HG03039 (cell line): ENCODE measurements at regions not wholly inside any gene's neighbourhood (a gene's known extent, or its start where the extent isn't known, plus 50 kb on each side); places are given as distances from the start of the nearest gene placed in this dataset.
"Not testable (repeated sequence)": the region's sequence is repeated elsewhere in the genome, so short reads cannot be mapped to it uniquely, and the experiment has no call there.

Source experiments
- ATAC-seq: cut with Tn5 transposase; IDR thresholded peaks from one replicate; pipeline ENCODE4 v1.9.1; 2021; ENCODE audit warnings: mild to moderate bottlenecking, moderate library complexity; ENCODE audit not compliant: unreplicated experiment

DNA sequence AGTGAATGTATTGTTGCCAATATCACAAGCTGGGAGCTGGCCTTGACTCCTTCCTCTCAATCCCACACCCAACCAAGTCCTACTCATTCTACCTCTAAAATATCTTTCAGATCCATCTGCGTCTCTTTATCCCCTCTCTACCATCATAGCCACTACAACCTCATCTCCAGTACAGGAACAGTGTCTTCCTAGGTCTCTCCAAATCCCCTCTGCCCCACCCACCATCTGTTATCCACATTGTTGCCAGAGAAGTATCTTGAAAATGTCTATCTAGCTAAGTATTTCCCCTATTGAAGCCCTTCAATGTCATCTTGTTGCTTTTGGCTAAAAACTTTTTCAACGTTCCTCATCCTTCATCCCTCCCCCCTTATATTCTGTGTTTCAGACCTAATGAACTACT, 244.7 kb downstream of the C12orf75 start:
- ATAC-seq = no peak

DNA sequence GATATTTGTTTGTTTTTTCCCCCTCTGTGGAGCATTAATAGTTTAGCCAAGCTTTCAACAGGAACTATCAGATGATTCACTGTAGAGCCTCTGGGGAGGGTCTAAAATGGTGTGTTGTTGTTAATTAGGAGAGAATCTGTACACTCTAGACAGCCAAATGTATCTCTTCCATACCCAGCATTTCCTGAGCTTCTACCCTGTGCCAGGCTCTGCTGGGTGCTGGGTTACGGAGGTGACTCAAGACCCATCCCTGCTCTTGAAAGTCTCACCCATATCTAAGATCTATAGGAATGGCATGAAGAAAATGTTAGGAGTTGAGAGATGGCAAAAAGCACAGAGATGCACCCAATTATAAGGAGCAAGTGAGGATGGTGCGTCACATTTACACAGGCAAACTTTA, 245.8 kb downstream of the C12orf75 start:
- ATAC-seq = no peak

DNA sequence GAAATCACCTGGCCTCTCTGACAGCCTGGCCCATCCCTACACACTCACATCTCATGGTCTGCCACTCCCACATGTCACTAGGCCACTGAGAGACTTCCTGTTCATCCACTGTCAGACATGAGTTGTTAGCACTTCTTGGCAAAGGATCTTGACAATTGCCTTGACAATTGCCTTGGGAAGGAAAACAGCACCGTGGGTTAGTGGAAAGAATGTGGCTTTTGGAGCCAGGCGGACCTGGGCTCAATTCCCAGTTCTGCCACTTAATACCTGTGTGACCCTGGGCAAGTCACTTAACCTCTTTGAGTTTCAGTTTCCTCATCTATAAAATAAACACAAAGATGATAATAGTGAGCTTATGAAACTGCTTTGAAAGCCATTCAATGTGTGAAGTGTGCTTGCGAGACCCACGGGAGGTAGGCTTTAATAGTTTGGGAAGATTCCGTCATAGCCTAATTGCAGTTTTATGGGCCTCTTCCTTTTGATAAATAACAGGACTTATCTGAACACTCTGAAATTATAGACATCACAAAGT, 250.4 kb downstream of the C12orf75 start:
- no peak for ATAC-seq

DNA sequence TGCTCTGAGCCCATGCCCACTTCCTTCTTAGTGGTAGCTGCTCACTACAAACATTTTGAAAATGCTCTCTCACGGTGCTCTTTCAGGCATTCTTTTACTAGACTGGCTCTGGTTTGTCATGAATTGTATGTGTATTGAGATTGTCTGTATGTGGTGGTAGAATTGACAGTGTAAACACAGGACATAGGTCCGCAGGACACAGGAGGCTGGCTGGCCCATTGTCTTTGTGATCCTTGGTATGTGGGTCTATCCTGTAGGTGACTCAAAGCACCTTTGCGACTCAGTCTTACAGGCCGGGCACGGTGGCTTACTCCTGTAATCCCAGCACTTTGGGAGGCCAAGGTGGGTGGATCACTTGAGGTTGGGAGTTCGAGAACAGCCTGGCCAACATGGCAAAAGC, 250.9 kb downstream of the C12orf75 start:
- ATAC-seq = no peak

DNA sequence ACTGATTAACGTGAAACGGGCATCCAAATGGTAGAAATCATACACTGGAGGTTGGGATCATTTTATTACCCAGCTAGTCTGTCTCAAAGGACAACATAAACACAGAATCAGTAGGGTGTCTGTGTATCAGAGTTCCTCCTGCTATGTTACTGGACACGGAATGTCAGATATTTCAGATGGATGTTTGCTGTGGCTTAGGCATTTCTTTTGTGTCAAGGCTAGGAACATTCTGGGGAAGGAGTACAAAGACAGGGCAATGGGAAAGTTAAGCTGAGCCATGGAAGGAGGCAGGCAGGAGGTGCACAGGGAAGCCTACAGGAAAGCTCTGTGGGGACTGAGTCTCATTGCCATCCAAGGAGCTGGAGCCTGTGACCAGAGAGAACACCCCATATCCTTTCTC, 254.6 kb downstream of the C12orf75 start:
- ATAC-seq = no peak

DNA sequence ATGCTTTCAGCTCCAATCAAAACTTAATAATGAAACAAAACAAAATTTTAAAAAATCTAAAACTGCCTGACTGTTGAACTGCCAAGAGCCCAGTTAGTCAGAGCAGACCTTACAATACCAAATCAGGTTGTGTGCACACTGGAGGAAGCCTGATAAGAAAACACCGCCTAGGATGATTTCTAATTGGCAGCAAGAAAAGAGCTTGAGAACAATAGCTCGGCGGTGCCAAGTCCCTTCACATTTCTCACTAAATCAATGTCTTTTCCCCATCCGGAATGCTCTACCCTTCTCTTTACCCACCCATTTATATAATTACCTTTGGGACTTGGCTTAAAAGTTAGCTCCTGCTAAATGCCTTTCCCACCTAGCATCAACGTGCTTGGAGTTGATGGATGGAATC, 256.7 kb downstream of the C12orf75 start:
- no peak for ATAC-seq

DNA sequence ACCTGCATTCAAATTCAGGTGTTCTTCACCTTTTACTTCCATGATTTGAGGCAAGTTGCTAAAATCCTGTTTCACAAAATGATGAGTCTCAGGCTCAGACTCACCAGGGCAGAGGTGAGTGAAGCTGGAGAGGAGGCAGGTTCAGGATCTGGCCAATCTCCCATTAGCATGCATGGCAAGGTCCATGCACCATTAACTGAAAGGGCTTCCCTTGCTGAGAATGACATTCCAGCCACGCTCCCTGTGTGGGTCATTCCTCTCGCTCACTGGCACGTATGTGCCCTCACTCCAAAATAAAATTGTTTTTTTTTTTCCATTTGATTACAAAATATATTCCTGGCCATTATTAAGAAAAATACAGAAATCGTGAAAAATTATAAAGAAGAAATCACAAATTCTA, 257.6 kb downstream of the C12orf75 start:
- ATAC-seq = no peak

DNA sequence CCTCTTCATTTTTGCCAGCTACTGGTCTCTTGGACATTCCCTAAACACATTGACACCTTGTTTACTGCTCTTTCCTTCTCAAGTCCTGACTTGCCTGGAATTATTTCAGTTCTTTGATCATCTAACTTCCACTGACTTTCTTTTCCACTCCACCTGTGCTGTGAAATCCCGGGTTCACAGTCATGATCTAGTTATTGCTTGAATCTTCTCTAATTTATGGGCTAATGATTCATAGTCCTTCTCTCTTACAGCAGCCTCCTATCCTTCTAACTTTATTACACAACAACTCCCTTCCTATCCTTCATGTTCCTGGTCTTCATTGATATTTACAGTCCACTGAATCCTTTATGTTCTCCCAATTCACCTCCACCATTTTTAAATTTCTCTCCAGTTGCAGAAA, 260.1 kb downstream of the C12orf75 start:
- no peak for ATAC-seq

DNA sequence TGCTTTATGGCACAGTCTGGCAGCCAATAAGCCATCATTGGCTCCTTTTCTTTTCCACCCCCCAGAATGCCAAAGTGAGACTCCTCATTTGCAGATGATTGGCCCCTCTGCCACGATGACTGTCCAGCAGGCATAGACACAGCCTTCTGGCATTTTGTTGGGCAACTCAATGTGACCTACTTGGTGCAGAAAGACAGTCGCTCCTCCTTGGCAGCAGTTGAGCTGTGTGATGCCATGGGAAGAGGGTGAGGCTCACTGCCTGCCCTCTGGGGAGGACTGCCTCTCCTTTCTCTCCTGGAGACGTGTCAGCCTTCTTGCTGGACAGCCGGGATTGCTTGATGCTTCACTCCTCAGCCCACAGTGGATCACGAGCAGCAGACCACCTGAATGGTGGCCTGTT, 264.9 kb downstream of the C12orf75 start:
- ATAC-seq = no peak

DNA sequence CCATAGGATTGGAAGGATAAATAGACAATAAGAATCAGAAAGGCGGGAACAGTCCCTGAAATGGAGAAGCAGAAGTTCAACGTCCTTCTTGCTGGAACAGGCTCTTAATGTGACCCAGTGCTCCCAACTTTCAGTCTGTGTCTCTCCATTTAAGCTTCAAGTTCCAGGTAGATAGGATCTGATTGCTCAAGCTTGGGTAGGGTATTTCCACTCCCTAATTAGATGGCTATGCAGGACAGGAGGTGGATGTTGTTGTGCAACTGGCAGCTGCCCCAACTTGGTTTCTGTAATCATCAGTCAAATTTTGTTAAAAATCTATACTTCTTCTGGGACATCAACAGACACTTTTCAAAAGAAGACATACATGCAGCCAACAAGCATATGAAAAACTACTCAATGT, 266.2 kb downstream of the C12orf75 start:
- no peak for ATAC-seq

DNA sequence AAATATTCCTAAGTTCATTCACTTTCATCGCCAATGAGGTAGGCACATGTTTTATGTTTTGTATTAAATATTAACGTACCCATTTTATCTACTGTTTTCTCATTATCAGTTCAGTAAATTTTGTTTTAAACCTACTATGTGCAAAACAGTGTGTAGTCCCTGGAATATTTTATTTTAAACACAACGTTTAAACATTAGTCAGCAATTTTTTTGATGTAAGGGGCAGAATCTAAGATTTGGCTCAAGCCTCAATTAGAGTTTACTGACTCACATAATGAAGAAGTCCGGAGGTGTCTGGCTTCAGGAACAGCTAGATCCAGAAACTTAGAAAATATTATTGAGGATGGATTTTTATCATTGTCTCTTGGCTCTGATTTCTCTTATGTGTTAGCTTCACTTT, 267.5 kb downstream of the C12orf75 start:
- no peak for ATAC-seq

DNA sequence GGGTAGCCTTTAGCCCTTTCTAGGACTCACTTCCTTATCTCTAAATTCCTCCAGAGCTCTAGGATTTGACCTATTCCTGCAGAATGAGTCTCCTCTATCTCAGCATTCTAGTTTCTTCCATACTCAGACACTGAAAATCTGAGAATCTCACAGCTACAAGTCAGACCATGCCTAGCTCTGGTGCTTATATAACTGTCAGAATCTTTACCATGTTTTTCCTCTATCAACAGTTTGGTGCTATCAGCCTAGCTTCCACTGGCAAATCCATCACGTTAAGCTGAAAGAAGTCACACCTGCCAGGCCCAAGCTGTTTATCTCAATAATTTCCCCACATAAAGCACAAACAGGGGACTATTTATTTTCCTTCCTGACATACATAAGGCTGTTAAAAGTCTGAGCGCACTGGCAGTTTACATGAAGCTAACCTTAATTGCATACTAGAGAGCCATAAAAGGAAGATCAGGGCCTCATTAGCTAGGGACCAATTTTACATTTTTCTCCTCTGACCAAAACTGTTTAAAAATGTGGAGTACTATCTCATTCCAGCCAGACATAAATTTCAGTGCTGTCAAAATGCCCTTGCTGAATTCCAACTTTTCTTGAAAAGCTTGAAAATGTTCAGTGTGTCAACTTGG, 270.5 kb downstream of the C12orf75 start:
- no peak for ATAC-seq

DNA sequence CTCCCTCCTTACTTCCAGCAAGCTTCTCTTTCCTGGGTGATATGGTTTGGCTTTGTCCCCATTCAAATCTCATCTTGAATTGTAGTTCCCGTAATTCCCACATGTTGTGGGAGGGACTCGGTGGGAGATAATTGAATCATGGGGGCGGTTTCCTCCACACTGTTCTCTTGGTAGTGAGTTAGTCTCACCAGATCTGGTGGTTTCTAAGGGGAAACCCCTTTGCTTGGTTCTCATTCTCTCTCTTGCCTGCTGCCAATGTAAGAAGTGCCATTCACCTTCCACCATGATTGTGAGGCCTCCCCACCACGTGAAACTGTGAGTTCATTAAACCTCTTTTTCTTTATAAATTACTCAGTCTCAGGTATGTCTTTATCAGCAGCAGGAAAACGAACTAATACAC, 271.8 kb downstream of the C12orf75 start:
- ATAC-seq = not testable (repeated sequence)

DNA sequence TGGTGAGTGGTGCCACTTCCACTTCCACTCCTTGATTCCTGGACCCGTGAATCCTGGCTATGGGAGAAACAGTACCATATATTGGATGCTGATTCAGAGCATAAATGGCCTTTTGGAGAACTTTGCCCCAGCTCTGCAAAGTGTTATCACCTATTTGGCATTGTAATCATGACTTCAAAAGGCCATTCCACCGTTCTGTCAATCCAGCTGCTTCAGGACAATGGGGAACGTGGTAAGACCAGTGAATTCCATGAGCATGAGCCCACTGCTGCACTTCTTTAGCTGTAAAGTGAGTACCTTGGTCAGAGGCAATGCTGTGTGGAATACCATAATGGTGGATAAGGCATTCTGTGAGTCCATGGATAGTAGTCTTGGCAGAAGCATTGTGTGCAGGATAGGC, 273.8 kb downstream of the C12orf75 start:
- not testable (repeated sequence) for ATAC-seq

DNA sequence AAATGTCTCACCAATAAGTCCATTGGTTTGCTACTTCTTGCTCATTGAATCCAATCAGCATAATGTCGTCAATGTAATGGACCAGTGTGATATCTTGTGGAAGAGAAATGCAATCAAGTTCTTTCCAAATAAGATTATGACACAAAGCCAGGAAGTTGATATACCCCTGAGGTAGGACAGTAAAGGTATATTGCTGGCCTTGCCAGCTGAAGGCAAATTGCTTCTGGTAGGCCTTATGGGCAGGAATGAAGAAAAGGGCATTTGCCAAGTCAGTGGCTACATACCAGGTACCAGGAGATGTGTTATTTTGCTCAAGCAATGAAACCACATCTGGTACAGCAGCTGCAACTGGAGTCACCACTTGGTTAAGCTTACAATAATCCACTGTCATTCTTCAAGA, 276.1 kb downstream of the C12orf75 start:
- not testable (repeated sequence) for ATAC-seq

DNA sequence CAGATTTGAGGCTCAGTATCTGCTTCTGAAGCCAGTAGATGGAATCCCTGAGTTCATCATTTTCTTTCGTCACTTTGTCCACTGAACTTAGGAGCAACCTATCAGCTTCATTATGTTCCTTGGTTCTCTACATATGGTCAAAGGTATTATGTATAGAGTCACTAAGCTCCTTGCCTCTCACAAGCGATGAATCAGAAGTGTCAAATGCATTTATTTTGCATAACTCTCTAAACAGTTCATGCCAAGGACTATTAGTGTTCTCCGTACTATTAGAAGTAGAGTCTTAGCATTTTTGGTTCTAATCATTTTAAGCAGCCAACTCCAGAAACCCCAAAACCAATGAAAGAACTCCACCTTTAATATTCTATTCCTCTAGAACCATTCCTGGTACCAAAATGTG, 278.5 kb downstream of the C12orf75 start:
- ATAC-seq = not testable (repeated sequence)

DNA sequence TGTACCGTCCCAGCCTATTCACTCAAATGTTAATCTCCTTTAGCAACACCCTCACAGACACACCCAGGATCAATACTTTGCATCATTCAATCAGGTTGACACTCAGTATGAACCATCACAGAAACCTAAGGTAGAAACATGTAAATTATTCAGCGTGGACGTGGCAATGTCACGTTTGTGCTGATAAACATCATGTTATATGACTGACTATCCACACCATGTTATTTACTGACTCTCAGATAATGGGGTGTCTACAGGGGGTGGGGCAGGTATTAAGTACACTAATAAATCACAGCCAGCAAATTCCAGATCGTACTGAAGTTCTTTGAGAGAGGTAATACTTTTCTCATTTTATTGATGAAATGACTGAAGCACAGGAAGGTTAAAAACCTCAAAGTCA, 280.0 kb downstream of the C12orf75 start:
- ATAC-seq = no peak

DNA sequence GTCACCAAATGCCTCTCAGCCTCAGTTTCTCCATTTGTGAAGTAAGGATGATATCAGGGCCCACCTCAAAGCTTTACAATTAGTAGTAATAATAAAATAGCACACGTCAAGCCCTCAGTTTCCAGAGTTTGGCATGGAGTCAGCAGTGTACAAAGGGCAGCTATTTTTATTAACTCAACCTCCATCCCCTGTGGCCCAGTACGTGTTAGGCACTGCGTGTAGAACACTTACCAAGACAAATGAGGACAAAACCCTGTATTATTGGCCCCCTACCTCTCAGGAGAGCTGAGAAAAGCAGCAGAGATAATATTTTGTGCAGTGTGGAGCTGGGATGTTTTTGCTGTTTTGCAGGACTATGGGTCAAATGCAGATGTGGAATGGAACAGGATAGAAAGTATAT, 280.8 kb downstream of the C12orf75 start:
- no peak for ATAC-seq

DNA sequence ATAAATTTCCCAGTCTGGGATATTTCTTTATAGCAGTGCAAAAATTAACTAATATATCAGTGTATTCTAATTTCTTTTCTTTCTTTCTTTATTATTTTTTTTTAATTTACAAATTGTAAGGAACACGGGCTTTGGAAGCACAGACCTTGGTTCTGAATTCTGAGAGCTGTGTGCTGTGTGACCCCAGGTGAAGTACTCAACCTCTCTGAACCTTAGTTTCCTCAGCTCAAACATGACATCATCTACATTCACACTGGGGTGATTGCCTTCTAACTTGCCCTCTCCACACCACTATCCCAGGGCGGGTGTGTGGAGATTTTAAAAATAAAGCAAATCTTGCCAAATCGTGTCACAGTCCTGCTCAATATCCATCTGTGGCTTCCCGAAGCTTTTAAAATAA, 282.8 kb downstream of the C12orf75 start:
- ATAC-seq = no peak

DNA sequence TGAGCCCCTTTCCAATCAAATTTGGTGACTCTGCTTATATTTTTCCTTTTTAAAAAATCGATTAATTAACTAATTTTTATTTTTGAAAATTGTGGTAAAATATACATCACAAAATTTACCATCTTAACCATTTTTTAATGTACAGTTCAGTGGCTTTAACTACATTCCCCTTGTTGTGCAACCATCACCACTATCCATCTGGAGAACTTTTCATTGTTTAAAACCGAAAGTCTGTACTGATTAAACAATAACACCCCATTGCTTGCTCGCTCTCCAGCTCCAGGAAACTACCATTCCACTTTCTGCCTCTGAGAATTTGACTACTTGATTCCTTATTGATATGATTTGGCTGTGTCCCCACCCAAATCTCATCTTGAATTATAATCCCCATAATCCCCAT, 283.4 kb downstream of the C12orf75 start:
- ATAC-seq = no peak

DNA sequence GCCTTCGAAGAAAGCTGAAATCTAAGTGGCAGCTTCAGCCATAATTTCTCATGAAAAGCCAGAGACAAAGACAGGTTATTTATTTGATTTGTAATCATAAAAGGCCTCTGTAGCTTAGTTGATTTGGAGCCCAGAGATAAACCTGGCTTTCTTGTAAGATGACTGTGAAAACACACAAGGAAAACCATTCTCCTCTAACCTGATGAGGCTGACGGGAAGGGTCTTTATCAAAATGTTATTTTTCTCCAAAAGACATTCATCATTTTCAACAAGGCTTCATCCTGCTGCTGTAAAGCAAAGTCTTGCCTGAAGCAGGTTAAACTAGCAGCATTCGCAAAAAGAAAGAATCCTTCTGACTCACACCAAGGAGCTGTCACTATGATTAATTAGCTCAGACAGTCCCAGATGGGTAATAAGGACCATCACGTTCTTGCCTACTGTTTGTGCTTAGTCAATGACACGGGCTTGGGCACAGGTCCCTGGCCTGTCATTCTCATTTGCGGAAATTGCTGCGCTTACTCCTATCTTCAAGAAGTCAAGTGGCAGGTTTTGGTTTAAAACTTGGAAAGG, 286.6 kb downstream of the C12orf75 start:
- no peak for ATAC-seq

DNA sequence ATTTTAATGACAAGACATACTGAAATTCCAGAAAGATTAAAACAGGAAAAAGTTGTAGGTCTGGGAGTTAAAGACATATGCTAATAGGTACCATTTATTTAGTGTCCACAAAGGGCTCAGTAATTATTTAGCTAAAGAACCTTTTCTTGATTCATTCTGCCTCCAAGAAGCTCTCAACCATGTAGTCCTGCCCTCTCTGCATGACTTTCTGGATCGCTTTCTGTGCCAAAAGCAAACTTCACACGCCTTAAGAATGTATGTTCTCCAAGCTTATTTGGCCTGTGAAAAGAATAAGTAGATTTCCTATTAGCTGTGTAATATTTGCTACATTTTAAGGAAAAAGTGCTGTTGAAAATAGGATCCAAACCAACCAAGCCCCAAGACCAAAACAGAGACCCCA, 291.7 kb downstream of the C12orf75 start:
- no peak for ATAC-seq
